GM21381 (cell line): ENCODE measurements at regions not wholly inside any gene's neighbourhood (a gene's known extent, or its start where the extent isn't known, plus 50 kb on each side); places are given as distances from the start of the nearest gene placed in this dataset.
"Not testable (repeated sequence)": the region's sequence is repeated elsewhere in the genome, so short reads cannot be mapped to it uniquely, and the experiment has no call there.

ENCODE experiments used
- ATAC-seq: cut with Tn5 transposase; IDR thresholded peaks from one replicate; pipeline ENCODE4 v1.9.1; 2021; ENCODE audit warnings: mild to moderate bottlenecking, moderate library complexity; ENCODE audit not compliant: unreplicated experiment

DNA sequence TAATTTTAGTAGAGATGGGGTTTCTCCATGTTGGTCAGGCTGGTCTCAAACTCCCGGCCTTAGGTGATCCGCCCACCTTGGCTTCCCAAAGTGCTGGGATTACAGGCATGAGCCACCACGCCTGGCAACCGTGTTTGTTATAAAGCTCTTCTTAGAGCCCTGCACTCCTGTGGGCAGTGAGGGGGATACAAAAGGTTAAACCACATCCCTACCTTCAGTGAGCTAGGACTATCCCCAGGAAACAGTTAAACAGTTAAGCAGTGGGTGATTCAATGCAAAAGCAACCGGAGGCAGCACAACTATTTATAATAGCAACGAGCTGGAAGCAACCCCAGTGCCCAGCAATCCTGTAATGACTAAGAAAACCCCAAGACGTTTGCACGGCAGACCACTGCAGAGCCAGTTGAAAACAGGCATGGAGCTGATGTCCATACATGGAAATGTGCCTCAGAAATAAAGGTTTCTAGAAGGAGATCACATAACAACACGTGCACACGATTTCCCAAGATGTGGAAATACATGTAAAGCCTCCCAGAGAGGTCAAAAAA lies 107.2 kb upstream of the LYZL2 start:
- peak; percentile 74 for ATAC-seq

DNA sequence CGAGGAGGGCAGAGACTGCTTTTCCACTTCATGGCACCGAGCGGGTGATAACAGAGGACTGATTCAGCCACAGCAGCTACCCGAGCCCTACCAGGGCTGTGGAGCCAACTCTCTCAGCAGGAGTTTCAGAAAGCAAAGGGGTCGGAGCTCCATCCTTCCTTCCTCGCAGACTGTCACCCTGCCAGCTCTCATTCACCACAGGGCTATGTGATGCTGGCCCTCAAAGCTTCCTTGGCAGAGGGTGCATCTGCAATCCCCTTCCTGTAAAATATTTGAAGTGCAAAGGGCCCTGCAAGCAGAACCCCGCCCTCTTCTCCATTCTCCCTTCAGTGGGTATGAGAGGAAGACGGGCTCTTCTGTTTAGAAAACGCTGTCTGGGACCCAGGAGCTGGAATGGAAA lies 105.3 kb upstream of the LYZL2 start:
- no peak for ATAC-seq

DNA sequence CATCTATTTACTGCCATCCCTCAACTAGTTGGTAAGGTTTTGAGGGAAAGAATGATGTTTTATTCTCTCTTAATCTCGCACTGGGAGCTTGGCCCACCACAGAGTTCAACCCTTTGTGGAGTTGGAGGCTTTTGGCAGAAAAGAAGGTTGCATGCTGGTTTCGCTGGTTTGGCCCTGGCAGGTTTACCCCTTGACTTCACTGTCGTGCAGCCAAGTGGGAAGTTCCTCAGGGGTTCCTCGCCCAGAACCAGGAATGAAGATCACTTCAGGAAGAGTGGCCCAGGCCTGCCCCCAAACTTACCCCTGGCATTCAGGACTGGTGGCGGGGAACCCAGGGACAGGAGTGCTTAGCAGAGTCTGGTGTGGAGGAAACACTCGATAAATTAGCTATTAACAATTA lies 103.1 kb upstream of the LYZL2 start:
- ATAC-seq: no peak

DNA sequence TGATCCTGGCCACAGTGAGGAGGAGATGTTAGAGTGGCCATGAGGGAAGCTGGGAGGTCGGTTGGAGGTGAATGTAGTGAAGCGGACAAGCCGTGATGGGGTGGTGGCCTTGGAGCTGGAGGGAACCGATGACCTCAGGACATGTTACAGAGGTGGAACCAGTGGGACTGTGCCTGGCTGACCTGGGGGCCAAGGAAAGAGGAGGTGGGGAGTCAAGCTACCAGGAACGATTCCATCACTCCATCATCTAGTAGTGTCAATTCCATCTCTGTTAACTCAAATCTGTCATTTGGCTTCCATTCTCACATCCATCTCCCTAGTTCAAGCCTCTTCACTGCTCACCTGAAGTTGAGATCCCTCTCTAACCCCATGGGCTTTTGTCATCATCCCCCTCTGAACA lies 102.4 kb upstream of the LYZL2 start:
- no peak for ATAC-seq

DNA sequence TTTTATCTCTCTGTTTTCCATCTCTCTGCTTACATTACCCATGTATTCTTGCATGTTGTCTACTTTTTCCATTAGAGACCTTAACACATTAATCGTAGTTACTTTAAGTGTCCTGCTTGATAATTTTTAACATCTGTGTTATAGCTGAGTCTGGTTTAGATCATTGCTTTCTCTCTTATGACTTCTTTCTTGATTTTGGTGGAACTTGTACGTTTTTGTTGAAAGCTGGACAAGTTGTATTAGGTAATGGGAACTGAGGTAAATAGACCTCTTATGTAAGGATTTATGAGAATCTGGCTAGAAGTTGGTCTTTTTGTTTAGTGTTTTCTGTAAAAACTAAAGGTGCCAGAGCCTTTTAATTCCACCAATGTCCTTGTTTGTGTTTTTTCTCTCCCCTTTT lies 100.8 kb upstream of the LYZL2 start:
- no peak for ATAC-seq

DNA sequence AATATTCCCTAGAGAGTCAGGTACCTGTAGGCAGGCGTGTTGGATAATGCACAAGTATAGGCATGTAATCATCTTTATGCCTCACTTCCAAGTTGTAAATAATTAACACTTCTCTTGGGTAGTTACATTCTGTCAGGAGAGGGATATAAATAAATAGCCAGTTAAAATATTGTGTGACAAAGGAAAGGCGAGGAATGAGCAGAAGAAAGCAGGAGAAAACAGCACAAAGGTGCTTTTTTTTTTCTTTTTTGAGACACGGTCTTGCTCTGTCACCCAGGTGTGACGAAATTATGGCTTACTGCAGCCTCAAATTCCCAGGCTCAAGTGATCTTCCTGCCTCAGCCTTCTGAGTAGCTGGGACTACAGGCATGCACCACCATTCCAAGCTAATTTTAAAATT lies 99.2 kb upstream of the LYZL2 start:
- ATAC-seq: no peak

DNA sequence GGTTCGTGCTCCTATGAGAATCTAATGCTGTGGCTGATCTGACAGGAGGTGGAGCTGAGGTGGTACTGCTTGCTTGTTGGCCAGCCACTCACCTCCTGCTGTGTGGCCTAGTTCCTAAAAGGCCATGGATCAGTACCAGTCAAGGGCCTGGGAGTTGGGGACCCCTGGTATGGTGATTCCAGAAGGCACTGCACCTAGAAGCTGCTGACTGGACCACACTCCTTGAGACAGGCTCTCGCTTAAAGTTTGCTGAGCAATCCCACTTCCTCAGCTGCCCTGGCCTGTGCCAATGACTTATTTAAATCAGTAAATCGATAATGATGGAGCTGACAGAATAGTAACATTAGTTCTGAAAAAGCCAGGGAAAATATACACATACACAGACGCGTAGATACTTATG lies 98.6 kb upstream of the LYZL2 start:
- ATAC-seq: no peak

DNA sequence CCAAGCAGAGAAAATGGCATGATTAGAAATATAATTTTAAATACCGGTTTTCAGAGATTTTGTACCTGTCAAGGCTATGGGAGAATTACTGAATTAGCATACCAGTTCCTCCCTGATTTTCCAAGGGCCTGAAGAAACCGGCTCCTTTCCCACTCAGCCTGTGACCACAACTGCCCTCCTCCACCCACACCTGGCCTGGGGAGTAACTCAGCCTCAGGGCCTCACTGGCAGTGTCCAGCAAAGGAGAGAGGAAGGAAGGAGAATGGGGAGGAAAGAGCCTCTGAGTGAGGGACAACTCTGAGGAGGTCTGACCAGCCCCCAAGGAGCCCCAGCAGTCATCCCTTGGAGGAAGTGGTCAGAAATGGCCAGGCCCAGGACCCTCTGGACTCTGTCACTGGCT lies 98.0 kb upstream of the LYZL2 start:
- no peak for ATAC-seq

DNA sequence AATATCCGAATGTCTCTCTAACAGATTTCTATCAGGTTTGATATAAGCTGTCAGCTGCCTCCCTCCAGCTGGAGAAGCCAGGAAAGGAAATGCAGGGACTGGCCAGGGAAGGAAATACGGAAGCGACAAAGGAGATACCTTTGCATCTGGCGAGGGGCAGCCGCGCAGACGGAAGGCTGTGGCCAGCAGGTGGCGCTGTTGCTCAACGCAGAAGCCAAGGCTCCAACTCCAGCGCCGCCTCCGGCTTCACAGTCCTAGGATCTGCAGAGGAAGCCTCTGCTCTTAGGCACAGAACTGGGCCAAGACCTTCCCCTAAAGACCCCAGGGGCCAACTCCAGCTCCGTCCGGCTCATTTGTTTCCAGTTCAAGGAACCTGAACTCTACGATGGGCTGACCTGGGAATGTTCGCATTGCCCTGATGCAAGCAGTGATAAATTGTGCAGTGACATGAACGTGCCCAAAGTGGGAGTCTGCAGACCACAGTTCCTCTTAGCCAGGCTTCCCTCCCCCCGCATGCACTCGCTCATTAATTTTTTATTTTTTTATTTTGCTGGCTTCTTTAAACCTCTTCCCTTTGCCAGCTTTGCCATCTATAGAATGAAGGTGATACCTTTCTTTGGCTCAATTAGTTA lies 97.3 kb upstream of the LYZL2 start:
- ATAC-seq: peak; percentile 84

DNA sequence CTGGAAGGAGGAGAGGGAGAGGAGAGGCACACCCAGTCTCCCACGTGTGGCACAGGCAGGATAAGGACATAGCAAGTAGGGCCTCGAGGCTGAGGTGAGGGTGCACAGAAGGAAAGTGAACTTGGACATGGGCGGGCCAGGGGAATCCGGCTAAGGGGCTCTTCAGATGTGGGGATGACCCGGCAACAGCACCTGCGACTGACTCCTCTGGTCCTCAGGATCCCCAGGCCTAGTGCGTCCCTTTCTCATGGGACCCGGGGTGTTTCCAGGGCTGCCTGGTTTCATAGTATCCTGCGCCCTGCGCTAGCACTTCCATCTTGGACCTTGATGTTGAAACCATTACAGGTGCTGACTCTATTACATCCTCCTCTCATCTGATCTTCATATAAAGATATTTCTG lies 96.1 kb upstream of the LYZL2 start:
- no peak for ATAC-seq

DNA sequence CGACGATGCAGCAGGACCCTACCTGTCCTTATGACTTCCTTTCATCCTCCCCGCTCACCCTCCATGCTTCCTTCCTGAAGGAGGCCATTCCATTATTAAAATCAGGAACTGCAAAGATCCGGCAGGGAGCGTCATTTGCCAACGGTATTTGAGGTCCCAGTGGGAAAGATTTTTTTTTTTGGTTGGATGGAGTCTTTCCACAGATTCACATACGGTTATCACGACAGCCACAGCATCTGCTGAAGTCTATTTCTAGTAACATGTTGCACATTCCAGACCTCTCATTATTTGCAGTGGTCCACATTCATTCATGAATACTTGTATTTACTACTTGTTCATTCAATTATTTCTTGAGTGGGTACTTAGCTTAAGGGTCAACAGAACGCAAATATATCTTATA lies 94.7 kb upstream of the LYZL2 start:
- ATAC-seq: no peak

DNA sequence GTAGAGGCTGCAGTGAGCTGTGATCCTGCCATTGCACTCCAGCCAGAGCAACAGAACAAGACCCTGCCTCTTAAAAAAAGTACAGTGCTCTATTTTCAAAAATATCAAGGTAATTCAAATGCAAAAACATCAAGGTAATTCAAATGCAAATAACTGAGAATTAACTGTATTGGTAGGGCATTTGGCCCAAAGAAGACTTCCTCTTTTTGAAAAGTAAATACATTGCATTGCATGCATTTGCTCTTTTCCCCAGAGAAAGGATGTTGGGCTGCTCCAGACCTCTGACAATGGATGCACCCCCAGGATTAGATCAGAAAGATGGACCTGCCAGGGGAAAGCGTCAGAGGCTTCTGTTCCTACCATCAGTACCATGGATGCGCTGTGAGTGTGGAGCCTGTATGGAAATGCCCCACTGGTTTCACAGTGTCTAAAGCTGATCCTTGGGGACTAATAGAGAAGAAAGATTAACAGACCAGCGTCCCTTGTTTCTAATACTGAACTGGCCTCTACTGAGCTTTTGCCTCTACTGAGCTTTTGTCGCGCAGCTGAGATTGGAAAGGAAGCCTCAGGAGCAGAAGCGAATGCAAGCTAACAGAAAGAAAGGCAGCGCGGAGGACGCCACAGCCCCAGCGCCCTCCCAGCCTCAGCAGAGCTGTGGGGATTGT lies 93.5 kb upstream of the LYZL2 start:
- no peak for ATAC-seq

DNA sequence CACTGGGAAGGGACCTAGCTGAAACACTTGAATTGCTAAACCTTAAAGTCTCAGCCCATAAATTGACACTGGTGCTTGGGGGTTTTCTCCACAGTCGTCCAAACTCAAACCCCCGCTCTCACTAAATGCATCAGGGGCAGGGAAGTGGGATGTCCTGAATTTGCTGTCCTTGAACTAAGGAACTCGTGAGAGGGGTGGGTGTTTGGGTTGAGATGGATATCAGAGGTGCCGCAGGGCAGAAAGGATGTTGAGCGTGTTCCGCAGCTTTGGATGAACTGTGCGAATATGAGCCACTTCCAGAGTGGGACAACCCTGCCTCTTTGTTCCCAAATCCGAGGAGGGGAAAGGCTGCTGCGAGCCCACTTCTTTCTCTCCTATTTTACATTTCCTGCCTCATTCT lies 90.3 kb upstream of the LYZL2 start:
- no peak for ATAC-seq

DNA sequence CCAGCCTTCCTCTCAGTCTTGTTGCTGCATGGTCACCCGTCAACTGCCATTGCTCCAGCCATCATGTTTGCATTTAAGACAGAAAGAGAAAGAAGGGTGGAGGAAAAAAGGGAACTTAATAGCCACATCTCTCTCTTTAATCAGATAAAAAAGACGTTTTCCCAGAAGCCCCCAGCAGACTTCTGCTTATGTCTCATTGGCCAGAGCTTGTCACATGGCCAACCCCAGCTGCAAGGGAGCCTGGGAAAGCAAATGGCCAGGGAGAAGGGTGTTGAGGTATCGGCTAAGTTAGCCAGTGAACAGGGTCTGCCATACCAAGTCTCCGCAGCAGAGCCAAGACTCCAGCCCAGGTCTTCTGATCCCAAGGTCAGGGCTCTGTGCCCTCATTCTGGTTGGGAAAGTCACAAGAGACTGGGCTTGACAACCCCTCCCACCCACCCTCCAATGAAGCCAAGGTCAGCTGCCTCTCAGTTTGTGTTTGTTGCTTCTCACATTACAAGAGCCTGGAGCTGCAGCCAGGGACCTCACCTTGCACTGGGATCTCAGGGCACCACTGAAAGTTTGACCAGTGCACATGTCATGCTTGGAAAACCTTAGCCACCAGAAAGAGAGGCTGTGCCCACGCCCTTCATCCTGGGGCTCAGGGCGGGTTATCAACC lies 80.3 kb upstream of the LYZL2 start:
- ATAC-seq: no peak

DNA sequence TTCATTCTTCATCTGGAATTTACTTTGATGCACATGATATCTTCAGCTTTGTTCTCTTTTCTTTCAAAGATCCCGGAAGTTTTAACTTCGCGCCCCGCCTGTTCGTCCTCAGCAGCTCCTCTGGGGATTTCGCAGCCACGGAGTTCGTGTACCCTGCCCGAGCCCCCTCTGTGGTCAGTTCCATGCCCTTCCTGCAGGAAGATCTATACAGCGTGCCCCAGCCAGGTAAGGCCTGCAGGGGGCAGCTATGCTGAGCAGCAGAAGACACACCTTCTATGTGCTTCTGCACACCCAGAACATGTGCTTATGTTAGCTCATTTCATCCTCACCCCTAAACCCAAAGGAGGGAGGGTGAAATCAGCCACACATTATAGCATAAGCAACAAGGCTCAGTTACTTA lies 79.7 kb upstream of the LYZL2 start:
- ATAC-seq: no peak

DNA sequence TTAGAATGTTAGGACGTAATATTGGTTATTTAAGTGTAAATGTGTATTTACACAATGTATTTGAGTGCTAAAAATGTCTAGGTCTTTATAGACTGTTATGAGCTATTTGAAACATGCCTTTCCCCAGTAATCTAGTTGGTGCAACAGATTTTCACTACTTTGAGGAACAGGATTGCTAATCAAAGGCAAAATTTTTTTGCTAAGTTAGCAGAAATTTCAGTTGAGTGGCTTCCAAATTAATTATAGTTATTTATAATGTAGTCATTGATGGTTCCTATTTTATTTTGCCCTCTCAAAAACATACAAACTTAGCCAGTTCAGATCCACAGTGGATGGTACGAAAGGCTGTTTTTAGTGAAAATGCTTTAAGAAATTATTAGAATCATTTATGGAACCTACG lies 78.7 kb upstream of the LYZL2 start:
- no peak for ATAC-seq

DNA sequence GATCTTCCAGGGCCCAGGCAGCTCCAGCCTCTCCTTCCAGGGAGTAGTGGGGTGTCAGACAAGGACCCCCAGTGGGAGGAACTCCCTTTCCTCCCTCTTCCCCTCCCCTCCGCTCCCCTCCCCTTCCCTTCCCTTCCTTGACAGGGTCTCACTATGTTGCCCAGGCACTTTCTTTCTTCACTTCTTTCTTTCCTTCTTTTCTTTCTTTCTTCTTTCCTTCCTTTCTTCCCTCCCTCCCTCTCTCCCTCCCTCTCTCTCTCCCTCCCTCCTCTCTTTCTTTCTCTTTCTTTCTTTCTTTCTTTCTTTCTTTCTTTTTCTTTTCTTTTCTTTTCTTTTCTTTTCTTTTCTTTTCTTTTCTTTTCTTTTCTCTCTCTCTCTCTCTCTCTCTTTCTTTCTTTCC lies 76.6 kb upstream of the LYZL2 start:
- ATAC-seq: not testable (repeated sequence)

DNA sequence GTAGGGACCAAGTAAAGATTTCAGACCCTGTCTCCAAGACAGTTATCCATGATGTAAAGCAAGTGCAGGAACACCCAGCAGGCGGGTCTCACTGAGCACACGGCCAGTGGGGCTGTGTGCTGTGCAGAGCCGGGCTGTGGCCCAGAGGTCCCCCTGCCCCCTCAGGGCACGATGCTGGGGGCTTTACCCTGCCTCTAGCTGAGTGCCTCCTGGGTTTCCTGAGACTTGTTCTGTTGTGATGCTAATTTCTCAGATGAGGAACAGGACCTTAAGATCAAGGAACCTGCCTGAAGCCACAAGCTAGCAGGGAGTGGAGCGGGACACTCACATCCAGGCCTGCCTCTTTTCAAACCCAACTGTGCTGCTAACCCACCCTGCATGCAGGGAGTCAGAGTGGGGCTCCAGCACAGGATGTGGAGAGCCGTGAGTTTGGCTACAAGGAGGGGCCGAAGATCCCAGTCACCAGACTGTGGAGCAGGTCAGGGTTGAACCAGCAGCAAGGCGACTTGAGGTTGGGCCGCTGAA lies 76.1 kb upstream of the LYZL2 start:
- ATAC-seq: peak; percentile 9

DNA sequence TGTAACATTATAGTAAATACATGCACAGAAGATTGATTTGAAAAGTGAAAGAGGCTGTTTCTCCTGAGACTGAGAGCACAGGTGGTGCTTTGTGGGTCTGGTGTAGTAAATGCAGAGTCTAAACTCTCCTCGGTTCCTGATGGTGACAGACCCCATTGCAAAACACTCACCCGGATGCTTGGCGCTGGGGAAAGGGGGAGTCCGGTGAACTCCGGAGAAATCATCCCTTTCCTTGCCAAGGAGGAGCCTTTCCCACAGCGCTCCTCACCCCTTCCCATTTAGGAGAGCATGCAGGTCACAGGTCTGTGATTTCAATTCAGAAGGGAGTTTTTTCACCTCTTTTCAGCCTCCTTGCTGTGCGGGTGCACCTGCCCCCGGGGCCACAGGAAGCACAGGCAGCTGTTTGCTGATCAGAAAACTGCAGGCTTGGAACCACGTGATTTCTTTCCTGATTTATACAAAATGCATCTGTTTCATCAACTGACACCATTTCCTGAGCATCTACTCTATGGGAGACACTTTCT lies 75.6 kb upstream of the LYZL2 start:
- peak; percentile 55 for ATAC-seq

DNA sequence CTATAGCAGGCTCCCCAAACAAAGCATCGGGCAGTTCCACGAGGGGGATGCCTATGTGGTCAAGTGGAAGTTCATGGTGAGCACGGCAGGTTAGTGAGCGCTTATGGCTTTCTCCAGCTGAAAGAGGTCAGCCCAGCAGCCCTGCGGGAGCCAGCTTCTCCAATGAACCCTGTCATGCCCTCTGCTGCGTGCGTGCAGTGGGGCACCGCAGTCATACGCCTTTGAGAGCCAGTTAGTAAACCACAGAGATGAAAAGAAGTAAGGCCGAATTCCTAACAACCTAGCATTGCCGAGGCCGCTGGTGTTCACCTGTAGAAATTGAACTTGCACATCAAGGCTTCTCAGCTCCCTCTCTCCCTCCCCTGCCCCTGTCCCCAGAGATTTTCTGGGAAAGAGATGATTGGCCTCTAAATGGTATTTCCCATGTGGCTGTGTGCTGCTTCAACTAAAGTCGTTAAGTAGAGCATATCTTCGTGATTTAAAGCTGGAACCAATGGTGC lies 75.1 kb upstream of the LYZL2 start:
- ATAC-seq: peak; percentile 3

DNA sequence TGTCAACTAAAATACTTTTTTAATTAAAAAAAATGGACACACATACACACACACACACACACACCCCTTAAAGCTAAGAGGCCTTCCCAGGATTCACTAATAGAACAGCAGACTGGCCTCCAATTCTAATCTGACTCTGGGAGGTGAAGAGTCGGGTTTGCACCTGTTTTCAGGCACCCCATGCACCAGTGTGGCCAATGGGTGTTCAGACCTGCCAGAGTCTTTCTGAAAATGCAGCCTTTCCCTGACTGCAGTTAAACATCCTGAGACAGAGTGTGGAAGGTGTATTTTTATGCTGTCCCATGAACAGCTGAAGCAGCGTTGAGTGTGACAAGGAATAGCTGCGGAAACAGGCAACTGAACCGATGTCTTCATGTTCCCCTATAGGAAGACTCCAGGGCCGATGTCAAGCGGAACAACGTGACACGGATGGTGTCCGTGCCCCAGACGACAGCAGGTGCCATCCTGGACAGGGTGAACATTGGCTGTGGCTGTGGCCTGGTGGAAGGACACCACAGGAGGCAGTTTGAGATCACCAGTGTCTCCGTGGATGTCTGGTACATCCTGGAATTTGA lies 74.6 kb upstream of the LYZL2 start:
- no peak for ATAC-seq
